Activated T-cell treated with anti-CD3 and anti-CD28 coated beads, Interleukin-2, amount 50 U/mL, for 4 hours (primary cell): ENCODE measurements at regions not wholly inside any gene's neighbourhood (a gene's known extent, or its start where the extent isn't known, plus 50 kb on each side); places are given as distances from the start of the nearest gene placed in this dataset.
A peak's percentile ranks its signal among the peaks of the same experiment; 100 is the strongest.
"Not testable (repeated sequence)": the region's sequence is repeated elsewhere in the genome, so short reads cannot be mapped to it uniquely, and the experiment has no call there.

Experiments used
- ATAC-seq, 2 donors: fragments of 200-7000 bp; cut with Tn5 transposase; one replicate each; pipeline ENCODE4 v1.10.0; 2021
- DNase-seq: peaks from one replicate; pipeline ENCODE4 v3.0.0-alpha.2; 2020
- H3K27me3 Mint-ChIP-seq: one replicate; pipeline ENCODE4 v1.8.0; 2021; ENCODE audit warnings: low read depth, mixed read lengths
- H3K36me3 Mint-ChIP-seq: one replicate; pipeline ENCODE4 v1.8.0; 2022; ENCODE audit warnings: mixed read lengths; ENCODE audit not compliant: insufficient read depth
- H3K4me1 Mint-ChIP-seq: one replicate; pipeline ENCODE4 v1.8.0; 2021; ENCODE audit warnings: low read depth, mixed read lengths
- H3K4me3 Mint-ChIP-seq: one replicate; pipeline ENCODE4 v1.8.0; 2021; ENCODE audit warnings: mild to moderate bottlenecking, moderate library complexity, mixed read lengths
- H3K9me3 Mint-ChIP-seq: one replicate; pipeline ENCODE4 v1.8.0; 2021; ENCODE audit warnings: mixed read lengths

DNA sequence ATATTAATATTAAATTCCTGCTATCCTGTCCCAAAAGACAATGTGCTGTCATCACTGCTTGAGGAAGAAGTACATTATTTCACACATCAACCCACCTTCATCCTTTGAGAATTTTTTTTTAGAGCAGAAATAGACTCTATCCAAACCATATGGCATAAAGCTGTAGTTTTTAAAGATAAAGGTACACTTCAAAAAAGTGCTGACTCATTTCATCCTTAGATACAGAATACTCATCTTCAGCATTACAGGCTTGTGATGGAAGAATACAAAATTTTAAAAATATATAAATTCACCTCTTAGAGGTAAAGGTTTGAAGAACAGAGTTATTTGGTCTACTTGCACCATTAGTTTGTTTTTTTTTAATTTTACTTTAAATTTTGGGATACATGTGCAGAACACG is 126.7 kb upstream of the ERG start:
- H3K4me1 Mint-ChIP-seq: no peaks in the 10 kb centered on the region
- H3K36me3 Mint-ChIP-seq: no peaks in the 10 kb centered on the region
- no peaks in the 10 kb centered on the region for H3K27me3 Mint-ChIP-seq
- ATAC-seq: no peak
- H3K9me3 Mint-ChIP-seq: peaks cover 4% of the 10 kb centered on the region
- DNase-seq: no peak
- H3K4me3 Mint-ChIP-seq: no peak overlapping the region

DNA sequence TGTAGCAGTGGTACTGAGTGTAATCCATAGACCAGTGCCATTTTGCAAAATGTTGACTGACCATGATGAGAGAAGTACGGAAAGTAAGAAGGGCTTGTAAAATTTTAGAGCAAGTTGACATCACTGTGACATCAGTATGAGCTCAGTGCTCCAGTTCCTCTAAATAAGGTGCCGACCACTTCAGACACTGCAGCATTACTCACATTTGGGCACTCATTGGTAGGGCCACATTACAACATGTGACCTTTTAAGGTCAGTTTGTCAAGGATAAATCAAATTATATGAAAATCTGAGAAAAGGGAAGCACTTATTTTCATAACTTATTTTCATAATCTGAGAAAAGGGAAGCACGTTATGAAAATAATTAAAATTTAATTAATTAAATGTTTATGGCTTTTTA is 128.0 kb upstream of the ERG start:
- DNase-seq: no peak
- Mint-ChIP-seq H3K27me3 (peaks cover 3% of the 10 kb centered on the region), H3K36me3 (no peaks in the 10 kb centered on the region), H3K4me3 (no peak overlapping the region), H3K9me3 (peaks cover 7% of the 10 kb centered on the region), H3K4me1 (no peaks in the 10 kb centered on the region)
- no peak for ATAC-seq

DNA sequence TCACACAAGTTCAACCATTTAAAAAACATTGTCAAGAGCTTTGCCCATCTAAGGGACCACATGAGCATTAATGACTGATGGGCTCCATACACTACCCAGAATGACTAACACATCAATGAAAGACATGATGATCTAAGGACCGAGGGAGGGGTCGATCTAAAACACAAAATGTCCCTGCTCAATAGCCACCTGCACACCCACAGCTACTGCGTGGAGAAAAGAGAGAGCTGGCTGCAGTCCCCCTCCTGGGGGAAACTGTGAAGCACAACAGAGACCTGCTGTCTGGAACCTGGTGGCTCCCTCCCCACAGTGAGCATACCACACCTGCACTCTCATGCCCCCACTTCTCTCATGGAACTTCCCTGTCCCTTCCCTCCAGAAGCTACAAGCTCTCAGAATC is 130.1 kb upstream of the ERG start:
- no peak for ATAC-seq
- peaks cover 9% of the 10 kb centered on the region for H3K27me3 Mint-ChIP-seq
- H3K4me1 Mint-ChIP-seq: no peaks in the 10 kb centered on the region
- no peak for DNase-seq
- no peaks in the 10 kb centered on the region for H3K36me3 Mint-ChIP-seq
- peaks cover 7% of the 10 kb centered on the region for H3K9me3 Mint-ChIP-seq
- H3K4me3 Mint-ChIP-seq: no peak overlapping the region

DNA sequence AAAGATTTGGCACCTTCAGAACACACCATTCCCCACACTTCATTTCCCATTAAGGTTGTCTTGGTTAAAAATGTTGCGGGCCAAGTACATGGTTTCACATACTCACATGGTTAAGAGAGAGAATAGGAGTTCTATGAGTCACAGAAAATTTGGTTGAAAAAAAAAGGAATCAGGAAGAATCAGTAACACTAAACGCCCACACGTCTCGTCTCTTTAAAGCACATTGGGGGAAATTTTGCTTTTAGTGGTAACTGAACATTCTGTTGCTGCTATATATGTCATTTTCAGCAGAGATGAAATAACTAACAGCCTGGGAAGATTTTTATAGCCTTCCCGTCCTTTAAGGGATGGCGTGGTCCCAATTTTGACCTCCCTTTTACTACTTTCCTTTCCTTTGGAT is 132.9 kb upstream of the ERG start:
- H3K36me3 Mint-ChIP-seq: no peaks in the 10 kb centered on the region
- peaks cover 11% of the 10 kb centered on the region for H3K9me3 Mint-ChIP-seq
- DNase-seq (no peak), ATAC-seq (no peak)
- peaks cover 11% of the 10 kb centered on the region for H3K27me3 Mint-ChIP-seq
- no peaks in the 10 kb centered on the region for H3K4me1 Mint-ChIP-seq
- no peak overlapping the region for H3K4me3 Mint-ChIP-seq

DNA sequence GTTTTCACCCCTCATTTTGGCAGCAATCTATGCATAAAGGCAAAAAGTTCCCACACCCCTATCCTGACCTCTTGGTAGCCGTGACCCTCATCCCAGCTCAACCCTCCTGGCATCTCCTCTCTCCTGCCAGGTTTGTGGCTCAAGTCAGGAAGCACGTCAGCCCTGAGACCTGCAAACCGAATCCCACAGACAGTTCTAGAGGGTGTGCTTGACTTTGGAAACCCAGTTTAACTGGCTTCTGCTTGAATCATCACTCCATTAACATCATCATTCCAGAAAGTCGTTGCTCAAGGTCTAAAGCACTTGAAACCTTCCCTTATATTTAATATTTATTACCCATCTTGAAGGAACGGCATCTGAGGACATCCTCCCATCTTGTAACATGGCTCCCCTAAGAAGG is 133.4 kb upstream of the ERG start:
- DNase-seq (no peak), ATAC-seq (no peak)
- H3K9me3 Mint-ChIP-seq: peaks cover 11% of the 10 kb centered on the region
- H3K4me3 Mint-ChIP-seq: no peak overlapping the region
- no peaks in the 10 kb centered on the region for H3K4me1 Mint-ChIP-seq
- H3K27me3 Mint-ChIP-seq: peaks cover 11% of the 10 kb centered on the region
- H3K36me3 Mint-ChIP-seq: no peaks in the 10 kb centered on the region

DNA sequence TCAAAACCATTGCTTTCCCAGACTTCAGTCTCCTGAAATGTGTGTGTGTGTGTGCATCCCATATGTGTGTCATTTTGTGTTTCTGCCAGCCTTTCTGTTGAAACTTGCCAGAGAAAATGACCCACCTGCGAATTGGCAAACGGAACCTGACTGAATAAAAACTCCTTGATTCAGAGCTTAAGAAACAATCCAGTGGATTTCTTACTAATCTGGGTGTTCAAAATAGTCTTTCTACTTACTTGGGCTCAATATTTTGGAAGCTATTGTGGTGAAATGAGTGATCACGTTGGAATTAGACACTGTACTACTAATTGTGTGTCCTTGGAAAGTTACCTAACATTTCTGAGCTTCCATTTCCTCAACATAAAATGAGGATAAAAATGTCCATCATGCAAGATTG is 138.9 kb upstream of the ERG start:
- Mint-ChIP-seq H3K27me3 (peaks cover 13% of the 10 kb centered on the region), H3K4me1 (peaks cover 12% of the 10 kb centered on the region), H3K36me3 (peaks cover 3% of the 10 kb centered on the region), H3K9me3 (peaks cover 15% of the 10 kb centered on the region), H3K4me3 (no peak overlapping the region)
- ATAC-seq (no peak), DNase-seq (no peak)

DNA sequence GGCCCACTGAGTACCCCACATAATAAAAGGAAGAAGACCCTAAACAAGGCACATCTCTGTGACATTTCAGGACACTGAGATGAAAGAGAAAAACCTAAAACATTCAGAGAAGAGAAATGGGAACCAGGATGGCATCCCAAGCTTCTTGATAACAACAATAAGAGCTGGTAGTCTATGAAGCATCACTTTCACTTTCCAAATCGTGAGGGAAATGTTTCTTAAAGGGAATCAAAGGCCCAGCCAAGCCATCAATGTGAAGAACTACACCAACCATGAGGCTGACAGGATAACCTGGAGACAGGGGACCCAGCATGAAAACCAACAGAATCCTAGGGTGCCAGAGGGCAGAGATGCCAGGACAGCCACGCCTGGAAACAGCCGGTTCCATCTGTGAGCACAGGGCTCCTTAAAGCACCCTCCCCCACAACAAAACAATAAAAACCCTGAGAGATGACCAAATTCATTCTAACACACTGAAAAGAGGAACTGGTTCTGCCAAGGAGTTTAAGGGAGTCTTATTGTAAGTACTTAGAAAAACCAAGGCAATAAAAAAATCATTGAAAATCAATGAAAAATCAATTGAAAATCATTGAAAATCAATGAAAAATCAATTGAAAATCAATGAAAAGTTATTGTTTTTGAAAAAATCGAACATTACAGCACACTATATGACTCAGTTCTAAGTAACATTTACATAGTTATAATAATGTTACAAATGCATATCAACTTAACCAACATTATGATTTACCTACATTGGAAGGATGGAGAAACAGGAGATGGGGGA is 141.5 kb upstream of the ERG start:
- Mint-ChIP-seq H3K27me3 (peaks cover 19% of the 10 kb centered on the region), H3K36me3 (peaks cover 3% of the 10 kb centered on the region), H3K9me3 (peaks cover 15% of the 10 kb centered on the region), H3K4me1 (peaks cover 12% of the 10 kb centered on the region), H3K4me3 (peak overlapping the region; percentile 9)
- DNase-seq (no peak), ATAC-seq (no peak)

DNA sequence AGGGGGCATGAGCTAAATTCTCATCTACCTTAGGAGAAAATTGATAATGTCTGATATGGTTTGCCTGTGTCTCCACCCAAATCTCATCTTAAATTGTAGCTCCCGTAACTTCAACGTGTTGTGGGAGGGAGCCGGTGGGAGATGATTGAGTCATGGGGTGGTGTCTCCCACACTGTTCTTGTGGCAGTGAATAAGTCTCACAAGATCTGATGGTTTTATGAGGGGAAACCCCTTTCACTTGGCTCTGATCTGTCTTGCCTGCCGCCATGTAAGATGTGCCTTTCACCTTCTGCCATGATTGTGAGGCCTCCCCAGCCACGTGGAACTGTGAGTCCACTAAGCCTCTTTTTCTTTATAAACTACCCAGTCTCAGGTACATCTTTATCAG is 142.1 kb upstream of the ERG start:
- ATAC-seq: peak in 1 of 2 donors; percentile 53

DNA sequence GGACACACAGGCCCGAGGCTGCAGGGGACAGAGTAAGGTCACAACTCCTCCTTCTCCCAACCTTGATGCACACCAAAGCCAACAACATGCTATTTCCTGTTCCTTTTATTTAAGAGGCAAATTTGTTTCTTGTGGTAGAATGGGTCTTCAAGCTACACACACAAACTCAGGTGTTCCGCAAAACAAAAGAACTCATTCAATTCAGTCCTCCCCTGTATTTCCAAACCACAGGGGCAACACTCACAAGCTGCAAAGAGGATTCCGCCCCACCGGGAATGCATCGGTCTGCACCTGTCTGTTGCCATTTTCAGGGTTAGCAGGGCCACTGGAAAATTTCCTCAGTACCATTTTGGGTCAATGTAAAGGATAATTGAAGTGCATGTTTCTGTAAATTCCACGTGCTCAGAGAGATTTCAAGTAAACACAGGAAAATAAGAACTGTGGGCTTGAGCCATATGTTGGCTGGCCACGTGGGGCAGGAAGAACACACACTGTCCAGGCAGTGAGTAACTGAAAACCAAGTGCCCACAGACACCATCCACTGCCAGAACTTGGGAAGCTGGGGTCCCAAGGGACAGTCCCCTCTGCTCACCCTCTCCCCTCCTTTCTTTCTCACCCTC is 145.2 kb upstream of the ERG start:
- Mint-ChIP-seq H3K4me3 (no peak overlapping the region), H3K4me1 (peaks cover 9% of the 10 kb centered on the region), H3K27me3 (peaks cover 19% of the 10 kb centered on the region), H3K36me3 (peaks cover 3% of the 10 kb centered on the region), H3K9me3 (peaks cover 11% of the 10 kb centered on the region)
- DNase-seq (no peak), ATAC-seq (no peak)

More for the DNA sequence above, 142.1 kb upstream of the ERG start:
- H3K36me3 Mint-ChIP-seq, DNase-seq, H3K4me3 Mint-ChIP-seq: not testable (repeated sequence)
- peaks cover 15% of the 10 kb centered on the region for H3K9me3 Mint-ChIP-seq
- peaks cover 19% of the 10 kb centered on the region for H3K27me3 Mint-ChIP-seq
- H3K4me1 Mint-ChIP-seq: peaks cover 12% of the 10 kb centered on the region

DNA sequence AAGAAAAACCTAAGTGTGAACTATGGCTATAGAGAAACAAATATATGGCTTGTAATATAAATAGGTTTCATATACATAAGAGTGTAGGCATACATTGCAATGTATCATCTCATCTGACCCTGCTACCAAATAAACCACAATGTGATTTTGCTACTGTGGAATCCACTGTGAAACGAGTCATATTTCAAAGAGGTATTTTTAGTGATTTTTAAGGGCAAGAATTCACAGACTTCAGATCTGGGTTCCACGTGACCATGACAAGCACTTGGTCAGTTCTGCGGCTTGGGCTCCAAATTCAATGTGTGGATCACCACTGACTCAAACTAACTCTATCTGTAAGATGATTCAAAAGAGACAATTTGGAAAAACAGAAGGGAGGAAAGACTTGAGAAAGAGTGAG is 147.0 kb upstream of the ERG start:
- Mint-ChIP-seq H3K36me3 (peaks cover 3% of the 10 kb centered on the region), H3K4me1 (peaks cover 2% of the 10 kb centered on the region), H3K27me3 (peaks cover 18% of the 10 kb centered on the region), H3K4me3 (no peak overlapping the region), H3K9me3 (peaks cover 5% of the 10 kb centered on the region)
- peak in 1 of 2 donors; percentile 36 for ATAC-seq
- no peak for DNase-seq

DNA sequence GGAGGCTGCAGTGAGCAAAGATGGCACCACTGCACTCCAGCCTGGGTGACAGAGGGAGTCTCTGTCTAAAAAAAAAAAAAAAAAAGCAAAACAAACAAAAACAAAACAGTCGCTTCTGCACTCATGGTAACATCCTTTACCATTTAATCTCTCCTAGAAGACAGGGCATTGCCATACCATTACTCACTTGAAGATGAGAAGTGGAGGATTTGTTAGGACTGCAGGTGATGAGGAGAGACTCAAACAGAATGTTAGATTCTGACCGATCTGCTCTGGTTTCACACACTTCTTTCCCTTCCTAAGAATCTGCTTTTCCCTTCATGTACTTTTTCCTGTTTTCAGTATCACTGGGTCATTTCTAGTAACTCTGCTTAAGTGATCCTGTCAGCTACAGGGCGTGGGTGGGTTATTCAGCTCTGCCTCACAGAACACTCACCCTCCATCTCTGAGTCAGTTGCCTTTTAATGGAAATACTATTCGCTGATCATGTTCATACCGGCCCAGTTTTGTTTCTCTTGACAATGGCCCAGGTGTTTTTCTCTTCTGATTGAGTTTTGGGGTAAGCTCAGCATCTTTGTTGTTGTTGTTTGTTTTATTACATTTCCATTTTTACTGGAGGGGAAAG is 148.0 kb upstream of the ERG start:
- DNase-seq: no peak

DNA sequence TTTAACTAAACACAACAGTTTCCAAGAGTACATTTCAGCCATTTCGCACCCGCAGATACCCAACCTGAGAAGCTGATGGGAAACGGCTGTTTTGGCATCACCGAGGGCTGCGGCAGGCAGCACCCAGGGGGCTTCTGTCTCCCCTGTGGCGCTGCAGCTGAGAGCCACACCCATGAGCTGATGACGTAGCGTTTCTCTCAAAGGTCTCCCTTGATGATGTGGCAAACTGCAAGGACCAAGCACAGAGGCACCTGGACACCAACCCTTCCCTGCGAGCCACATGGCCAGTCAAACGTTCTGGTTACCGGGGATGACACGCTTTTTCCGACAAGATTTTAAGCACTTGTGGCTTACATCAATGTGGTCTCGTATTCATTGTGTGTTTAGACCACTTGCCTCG is 150.8 kb upstream of the ERG start:
- Mint-ChIP-seq H3K4me3 (no peak overlapping the region), H3K4me1 (no peaks in the 10 kb centered on the region), H3K27me3 (peaks cover 9% of the 10 kb centered on the region), H3K9me3 (no peaks in the 10 kb centered on the region), H3K36me3 (no peaks in the 10 kb centered on the region)
- ATAC-seq (no peak), DNase-seq (no peak)

More for the DNA sequence above, 148.0 kb upstream of the ERG start:
- H3K36me3 Mint-ChIP-seq: no peaks in the 10 kb centered on the region
- no peak overlapping the region for H3K4me3 Mint-ChIP-seq
- no peaks in the 10 kb centered on the region for H3K4me1 Mint-ChIP-seq
- H3K27me3 Mint-ChIP-seq: peaks cover 16% of the 10 kb centered on the region
- no peaks in the 10 kb centered on the region for H3K9me3 Mint-ChIP-seq
- ATAC-seq: peak in 1 of 2 donors; percentile 65

DNA sequence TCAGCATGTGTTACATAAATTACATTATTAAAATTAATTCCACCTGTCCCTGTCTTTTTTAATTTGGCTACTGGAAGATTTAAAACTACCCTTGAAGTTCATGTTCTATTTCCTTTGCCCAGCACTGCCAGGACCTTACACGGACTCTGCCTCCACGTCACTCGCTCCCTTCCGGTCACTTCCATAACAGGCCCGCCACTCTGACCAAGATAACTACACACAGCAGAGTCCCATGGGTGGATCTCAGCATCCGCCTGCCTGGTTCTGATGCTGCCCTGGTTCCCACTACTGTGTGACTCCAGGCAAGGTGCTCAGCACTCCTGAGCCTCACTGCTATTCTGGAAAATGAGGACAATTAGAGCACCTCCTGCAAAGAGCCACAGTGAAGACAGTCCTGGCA is 153.3 kb upstream of the ERG start:
- no peaks in the 10 kb centered on the region for H3K36me3 Mint-ChIP-seq

DNA sequence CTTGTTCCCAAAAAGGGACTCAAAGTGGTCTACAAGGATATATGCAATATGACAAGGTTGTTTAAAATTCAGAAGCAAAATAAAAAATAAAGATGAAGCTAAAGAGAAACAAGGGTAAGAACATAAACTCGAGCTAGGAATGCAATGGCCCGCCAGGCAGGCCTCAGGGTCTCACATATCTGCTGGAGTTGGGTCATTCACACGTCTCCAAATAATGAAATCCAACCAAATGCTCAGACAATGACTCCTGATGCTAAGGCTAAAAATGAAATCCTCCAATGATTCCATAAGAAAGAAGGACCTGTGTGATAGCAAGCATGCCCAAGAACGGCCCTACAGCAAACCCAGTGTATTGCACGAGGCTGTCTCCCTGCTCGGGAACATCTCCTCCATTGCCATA is 153.3 kb upstream of the ETS2 start:
- Mint-ChIP-seq H3K36me3 (no peaks in the 10 kb centered on the region), H3K9me3 (no peaks in the 10 kb centered on the region), H3K4me3 (no peak overlapping the region), H3K4me1 (no peaks in the 10 kb centered on the region), H3K27me3 (peaks cover 18% of the 10 kb centered on the region)
- DNase-seq (no peak), ATAC-seq (no peak)

More for the DNA sequence above, 153.3 kb upstream of the ERG start:
- DNase-seq (no peak), ATAC-seq (no peak)
- Mint-ChIP-seq H3K9me3 (no peaks in the 10 kb centered on the region), H3K4me3 (no peak overlapping the region), H3K27me3 (peaks cover 16% of the 10 kb centered on the region), H3K4me1 (no peaks in the 10 kb centered on the region)

DNA sequence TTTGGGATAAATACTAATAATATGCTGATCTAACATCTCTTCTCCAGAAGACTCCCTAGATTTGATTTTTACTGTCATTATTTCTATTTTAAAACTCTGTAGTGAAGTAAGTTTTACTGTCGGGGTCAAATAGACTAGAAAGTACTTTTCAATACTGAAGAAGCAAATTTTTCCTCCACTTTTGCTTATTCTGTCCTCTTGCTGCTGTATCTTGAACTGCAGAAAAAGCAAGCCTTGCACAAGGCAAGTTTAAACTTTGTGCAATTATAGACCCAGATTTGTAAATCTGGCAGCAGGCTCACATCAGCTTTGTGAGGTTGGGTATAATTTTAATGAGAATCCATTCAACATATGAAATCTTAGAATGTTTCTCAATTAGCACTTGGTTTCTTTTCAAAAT is 151.1 kb upstream of the ETS2 start:
- H3K4me1 Mint-ChIP-seq: peaks cover 2% of the 10 kb centered on the region
- H3K36me3 Mint-ChIP-seq: no peaks in the 10 kb centered on the region
- H3K9me3 Mint-ChIP-seq: no peaks in the 10 kb centered on the region
- DNase-seq (no peak), ATAC-seq (no peak)
- no peak overlapping the region for H3K4me3 Mint-ChIP-seq
- H3K27me3 Mint-ChIP-seq: peaks cover 26% of the 10 kb centered on the region
